HG02852 (cell line): ENCODE measurements at regions not wholly inside any gene's neighbourhood (a gene's known extent, or its start where the extent isn't known, plus 50 kb on each side); places are given as distances from the start of the nearest gene placed in this dataset.

Source experiments
- ATAC-seq: cut with Tn5 transposase; IDR thresholded peaks from one replicate; pipeline ENCODE4 v1.9.1; 2021; ENCODE audit warnings: mild to moderate bottlenecking, moderate library complexity; ENCODE audit not compliant: unreplicated experiment

DNA sequence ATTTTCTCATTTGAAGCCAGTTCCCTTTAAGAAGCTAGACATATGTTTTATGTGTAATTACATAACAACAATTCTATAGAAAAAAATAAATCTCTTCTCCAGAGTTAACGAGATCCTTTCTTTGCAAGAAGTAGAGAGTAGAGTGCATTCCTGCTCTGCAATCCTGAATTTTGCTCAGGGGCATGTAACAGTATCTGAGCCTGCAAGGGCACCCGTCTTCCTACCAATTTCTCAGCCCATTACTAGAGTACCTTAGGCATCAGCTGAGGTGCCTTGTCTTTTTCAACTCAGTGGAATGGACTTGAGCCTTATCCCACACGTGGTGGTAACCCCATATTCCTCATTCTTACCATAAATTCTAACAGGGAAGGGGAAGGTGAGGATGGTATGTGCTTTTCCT lies 205.9 kb downstream of the IKZF2 start:
- ATAC-seq, result no peak

DNA sequence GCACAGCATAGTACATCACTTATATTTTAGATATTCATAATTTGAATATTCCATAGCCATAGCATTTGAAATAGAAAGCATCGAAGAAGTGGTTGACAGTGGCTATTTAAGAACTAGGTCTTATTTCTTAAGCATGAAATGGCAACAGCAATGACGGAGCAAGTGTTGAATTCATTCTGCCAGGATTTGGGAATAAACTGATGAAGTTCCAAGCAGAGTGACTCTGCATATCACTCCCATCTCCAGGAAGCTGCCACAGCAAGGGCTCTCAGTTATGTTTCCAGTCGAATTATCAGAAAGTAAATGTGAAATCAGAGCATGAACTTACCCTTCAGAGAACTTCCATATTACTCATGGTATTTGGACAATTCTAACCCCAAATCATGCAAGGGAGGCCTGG lies 208.1 kb downstream of the IKZF2 start:
- no peak for ATAC-seq

DNA sequence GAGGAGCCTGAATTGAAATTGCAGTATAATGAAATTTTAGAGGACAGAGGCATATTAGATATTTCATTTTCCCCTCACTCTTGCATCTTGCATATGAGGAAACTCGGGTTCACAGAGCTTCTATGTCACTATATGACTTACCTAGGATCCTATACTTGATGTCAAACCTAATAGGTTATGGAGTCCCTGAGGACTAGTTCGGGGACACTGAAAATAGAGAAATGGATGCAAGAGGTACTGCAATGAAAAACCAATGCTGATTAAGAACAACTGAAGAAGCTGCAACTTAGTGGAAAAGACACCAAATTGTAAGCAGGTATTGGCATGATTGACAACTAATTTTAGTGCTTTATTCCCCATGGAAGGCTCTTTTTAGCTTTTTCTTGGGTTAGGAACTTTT lies 210.1 kb downstream of the IKZF2 start:
- no peak for ATAC-seq

DNA sequence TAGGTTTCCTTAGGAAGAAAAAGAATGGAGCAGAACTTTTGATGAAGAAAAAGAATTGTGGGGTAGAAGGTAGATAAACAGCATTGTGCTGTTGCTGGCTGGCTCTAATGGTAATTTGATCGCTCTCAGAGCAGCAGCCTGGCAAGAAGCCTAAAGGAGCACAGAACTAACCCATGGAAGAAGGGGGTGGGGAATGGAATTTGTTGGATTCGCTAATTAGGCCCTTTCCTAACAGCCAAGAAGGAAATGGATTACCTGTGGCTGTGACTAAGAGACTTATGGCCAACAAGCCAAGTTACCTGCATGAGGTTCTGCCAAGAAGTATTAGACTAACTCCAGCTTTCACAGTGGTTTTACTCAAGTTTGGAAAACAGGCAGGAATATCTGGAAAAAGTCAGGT lies 210.6 kb downstream of the IKZF2 start:
- no peak for ATAC-seq

- no peak for ATAC-seq
Measured at GRCh38 chr2:212939777-212940531, 211.5 kb downstream of the IKZF2 start.

DNA sequence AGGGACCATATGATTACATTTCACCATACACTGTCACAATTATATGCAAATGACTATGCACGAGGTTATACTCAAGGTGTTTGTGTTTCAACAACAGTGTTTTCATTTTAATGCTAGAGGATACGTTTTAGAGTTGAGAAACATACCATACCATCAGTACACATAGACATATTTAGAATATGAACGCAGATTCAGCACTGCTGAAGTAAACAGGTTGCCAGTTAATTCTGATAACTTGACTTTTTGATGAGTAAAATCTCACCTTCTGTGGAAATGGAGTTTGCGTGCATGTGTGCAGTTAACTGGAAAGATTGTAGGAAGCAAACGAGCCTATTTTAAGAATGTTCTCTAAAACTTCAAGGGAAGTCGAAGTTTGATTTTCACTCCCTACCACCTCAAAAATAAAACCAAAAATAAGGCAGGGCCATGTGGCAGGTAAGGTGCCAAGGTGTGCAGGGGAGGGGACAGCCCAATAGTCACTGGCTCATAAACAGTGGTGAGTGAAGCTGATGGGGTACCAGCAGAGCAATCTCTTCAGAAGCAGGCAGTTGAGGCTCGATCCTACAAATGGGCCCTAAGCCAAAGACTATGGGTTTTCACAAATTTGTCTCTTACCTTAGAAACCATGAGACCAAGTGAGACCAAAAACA lies 213.1 kb downstream of the IKZF2 start:
- ATAC-seq, result no peak

GRCh38 chr2:212936572-212936971 lies 214.8 kb downstream of the IKZF2 start:
- ATAC-seq, result no peak

DNA sequence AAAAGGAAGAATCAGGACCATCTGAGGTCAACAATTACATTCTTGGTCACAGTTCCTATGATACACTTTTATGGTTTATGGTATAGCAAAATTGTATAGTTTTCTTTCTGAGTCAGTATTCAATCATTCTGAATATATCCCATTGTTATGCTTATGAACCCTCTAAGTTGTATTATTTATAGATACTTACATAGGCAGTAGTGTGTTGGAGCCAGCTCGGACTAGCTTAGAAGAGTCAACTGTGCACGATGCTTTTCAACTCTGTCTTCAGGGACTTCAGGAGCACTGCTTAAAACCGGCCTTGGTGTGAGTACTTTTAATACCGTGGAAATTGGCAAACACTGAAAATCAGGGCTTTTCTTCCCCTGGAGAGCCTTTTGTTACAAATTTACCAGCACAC lies 215.7 kb downstream of the IKZF2 start:
- no peak for ATAC-seq

- no peak for ATAC-seq
Measured at GRCh38 chr2:212931271-212931670, 220.1 kb downstream of the IKZF2 start.

GRCh38 chr2:212930556-212931260 lies 220.7 kb downstream of the IKZF2 start:
- ATAC-seq, result no peak

- ATAC-seq, result no peak
Measured at GRCh38 chr2:212929971-212930370, 221.4 kb downstream of the IKZF2 start.

DNA sequence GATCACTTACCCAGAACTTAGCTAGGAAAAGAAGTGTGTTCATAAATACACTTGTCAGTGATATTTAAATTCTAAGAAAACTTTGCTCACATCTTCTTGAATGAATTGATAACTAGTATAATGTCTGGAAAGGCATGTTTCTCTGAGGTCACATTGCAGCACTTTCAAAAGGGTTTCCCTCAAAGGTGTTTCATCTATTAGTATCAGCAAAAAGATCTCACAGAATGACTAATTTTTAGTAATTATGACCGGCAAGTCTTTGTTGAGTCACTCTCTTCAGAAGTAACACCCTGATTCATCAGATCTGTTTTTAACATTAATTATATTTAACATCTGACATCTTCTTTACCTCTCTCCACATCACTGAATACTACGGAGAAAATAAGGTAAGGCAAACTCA lies 222.3 kb downstream of the IKZF2 start:
- peak; percentile 70 for ATAC-seq

- ATAC-seq, result no peak
Measured at GRCh38 chr2:212928681-212929080, 222.7 kb downstream of the IKZF2 start.

DNA sequence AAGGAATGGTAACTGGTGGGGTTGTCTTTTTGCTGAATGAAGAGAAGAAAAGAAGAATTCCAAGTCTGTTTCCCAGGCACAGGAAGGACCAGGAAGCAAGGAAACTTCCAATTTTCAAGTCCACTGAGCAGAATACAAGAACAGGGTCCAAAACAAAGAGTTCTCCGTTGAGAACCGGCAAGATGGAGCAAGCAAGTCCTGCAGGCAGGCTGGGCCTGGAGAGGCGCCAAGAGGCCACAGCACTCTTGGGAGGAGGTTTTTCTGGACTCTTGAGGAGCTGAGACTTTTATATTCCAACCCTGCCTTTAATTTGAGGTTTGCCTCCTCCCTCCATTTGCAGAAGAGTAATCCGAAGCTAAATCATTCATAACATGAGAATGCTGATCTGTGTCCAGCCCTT lies 224.5 kb downstream of the IKZF2 start:
- no peak for ATAC-seq

GRCh38 chr2:212923393-212923792 lies 228.0 kb downstream of the IKZF2 start:
- ATAC-seq, result no peak

- no peak for ATAC-seq
Measured at GRCh38 chr2:212922701-212923100, 228.7 kb downstream of the IKZF2 start.

GRCh38 chr2:212921711-212922110 lies 229.7 kb downstream of the IKZF2 start:
- no peak for ATAC-seq

GRCh38 chr2:212921061-212921460 lies 230.4 kb downstream of the IKZF2 start:
- ATAC-seq, result no peak

- ATAC-seq, result no peak
Measured at GRCh38 chr2:212919238-212919637, 232.2 kb downstream of the IKZF2 start.

DNA sequence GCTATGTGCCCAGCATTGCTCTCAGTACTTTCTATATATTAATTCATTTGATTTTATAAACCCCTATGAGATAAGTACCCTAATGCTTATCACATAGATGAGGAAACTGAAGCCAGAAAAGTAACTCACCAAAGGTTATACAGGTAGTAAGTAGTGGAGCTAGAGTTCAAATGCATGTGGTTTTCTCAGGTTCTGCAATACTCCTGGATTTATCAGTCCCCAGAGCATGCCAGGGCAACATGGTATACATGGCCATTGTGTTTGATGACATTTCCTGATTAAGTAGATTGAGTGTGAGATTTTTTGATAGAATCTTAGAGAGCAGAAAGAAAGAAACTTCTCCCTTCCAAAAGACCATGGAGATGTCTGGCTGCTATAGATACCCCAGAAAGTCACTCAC lies 233.1 kb downstream of the IKZF2 start:
- ATAC-seq, result no peak

GRCh38 chr2:212915121-212915782 lies 236.2 kb downstream of the IKZF2 start:
- peak; percentile 74 for ATAC-seq

DNA sequence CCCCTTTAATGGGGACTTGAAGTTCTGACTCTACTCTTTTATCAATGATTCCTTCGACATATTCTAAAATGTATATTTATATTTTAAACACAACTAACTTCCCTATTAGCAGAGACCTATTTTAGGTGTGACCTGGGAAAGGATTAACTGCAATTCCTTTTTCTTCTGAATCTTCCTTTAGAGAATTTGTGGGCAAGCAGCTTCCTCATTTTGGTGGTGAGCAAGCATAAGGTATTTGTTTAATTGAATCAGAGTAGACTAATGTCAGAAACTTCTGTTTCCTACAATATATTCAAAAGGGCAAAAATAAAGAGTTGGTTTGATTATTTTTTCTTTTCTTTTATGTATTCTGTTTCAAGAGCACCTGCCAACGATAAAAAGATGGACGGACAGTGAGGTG lies 237.0 kb downstream of the IKZF2 start:
- peak; percentile 33 for ATAC-seq
